ENCODE measurements at regions not wholly inside any gene's neighbourhood (a gene's known extent, or its start where the extent isn't known, plus 50 kb on each side); places are given as distances from the start of the nearest gene placed in this dataset.

- TF ChIP-seq POLR2A (IDR thresholded peaks at IDR 0.05) (no peak), CTCF (IDR thresholded peaks at IDR 0.05) (no peak)
Measured at GRCh38 chr13:62663767-62664166, 1248.1 kb upstream of the PCDH20 start.
